Activated B cell treated with CpG ODN at 0.5 μM for 24 hours (primary cell): ENCODE measurements at regions not wholly inside any gene's neighbourhood (a gene's known extent, or its start where the extent isn't known, plus 50 kb on each side); places are given as distances from the start of the nearest gene placed in this dataset.
A peak's percentile ranks its signal among the peaks of the same experiment; 100 is the strongest.

Source experiments
- ATAC-seq: fragments of 200-7000 bp; cut with Tn5 transposase; one replicate; pipeline ENCODE4 v1.10.0; 2021; ENCODE audit warnings: low read depth, mild to moderate bottlenecking, moderate library complexity
- CTCF ChIA-PET: fragments of 350-600 bp; sonication (Branson Sonifier 250); formaldehyde crosslinking; loops from one replicate; lab custom pipeline; 2021; ENCODE audit warnings: antibody characterized with exemption; lab: Charles Lee
- POLR2A ChIA-PET: fragments of 350-600 bp; sonication (Branson Sonifier 250); formaldehyde crosslinking; loops from one replicate; lab custom pipeline; 2021; ENCODE audit warnings: antibody characterized with exemption; lab: Charles Lee
- DNase-seq: peaks from one replicate; pipeline ENCODE4 v3.0.0; 2022
- H3K27ac Mint-ChIP-seq: one replicate; pipeline ENCODE4 v1.8.0; 2020; ENCODE audit warnings: mixed read lengths
- H3K27me3 Mint-ChIP-seq: one replicate; pipeline ENCODE4 v1.8.0; 2021; ENCODE audit warnings: mixed read lengths
- H3K36me3 Mint-ChIP-seq: one replicate; pipeline ENCODE4 v1.8.0; 2021; ENCODE audit warnings: low read depth, mixed read lengths
- H3K4me1 Mint-ChIP-seq: one replicate; pipeline ENCODE4 v1.8.0; 2021; ENCODE audit warnings: mixed read lengths
- H3K4me3 Mint-ChIP-seq: one replicate; pipeline ENCODE4 v1.8.0; 2020; ENCODE audit warnings: mild to moderate bottlenecking, mixed read lengths
- H3K9me3 Mint-ChIP-seq: one replicate; pipeline ENCODE4 v1.8.0; 2020; ENCODE audit warnings: mixed read lengths
- intact Hi-C: fragments of 100-400 bp; cut with micrococcal nuclease; formaldehyde crosslinking; loops from one replicate; pipeline ENCODE4 v1.15.1; 2024
- TF ChIP-seq, protein P1 (sequence below): fragments of 200-600 bp; IDR thresholded peaks from one replicate; pipeline ENCODE4 v1.8.0; 2022; ENCODE audit warnings: antibody characterized with exemption, mild to moderate bottlenecking

DNA sequence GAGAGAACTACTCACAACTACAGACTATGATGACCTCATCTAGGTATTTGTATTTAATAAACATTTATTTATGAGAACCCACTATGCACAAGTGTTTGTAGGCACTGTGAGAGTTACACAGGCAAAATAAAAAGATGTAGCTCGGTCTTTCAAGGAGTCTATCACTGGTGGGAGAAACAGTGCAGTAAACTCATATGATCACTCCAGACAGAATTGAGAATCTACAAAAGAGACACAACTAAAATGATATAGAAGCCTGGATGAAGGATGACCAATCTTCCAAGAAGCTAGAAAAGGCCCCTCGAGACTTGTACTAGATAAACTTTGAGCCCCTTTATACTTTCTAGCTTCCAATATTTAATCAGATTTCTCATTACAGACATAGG is 70.2 kb upstream of the ZBTB20 start:
- Mint-ChIP-seq H3K4me3 (no peak overlapping the region), H3K27ac (no peak overlapping the region), H3K27me3 (peaks cover 13% of the 10 kb centered on the region), H3K4me1 (peaks cover 9% of the 10 kb centered on the region), H3K36me3 (no peaks in the 10 kb centered on the region), H3K9me3 (no peaks in the 10 kb centered on the region)
- ChIA-PET POLR2A (no interaction called here), CTCF (interaction anchor here (0.9 to 2.7 kb wide), 5 partner anchors 471 to 598 kb away, joined by 3 to 20 read pairs (median 7); no protein-coding TSS in a partner anchor)
- TF ChIP-seq, protein P1, sequence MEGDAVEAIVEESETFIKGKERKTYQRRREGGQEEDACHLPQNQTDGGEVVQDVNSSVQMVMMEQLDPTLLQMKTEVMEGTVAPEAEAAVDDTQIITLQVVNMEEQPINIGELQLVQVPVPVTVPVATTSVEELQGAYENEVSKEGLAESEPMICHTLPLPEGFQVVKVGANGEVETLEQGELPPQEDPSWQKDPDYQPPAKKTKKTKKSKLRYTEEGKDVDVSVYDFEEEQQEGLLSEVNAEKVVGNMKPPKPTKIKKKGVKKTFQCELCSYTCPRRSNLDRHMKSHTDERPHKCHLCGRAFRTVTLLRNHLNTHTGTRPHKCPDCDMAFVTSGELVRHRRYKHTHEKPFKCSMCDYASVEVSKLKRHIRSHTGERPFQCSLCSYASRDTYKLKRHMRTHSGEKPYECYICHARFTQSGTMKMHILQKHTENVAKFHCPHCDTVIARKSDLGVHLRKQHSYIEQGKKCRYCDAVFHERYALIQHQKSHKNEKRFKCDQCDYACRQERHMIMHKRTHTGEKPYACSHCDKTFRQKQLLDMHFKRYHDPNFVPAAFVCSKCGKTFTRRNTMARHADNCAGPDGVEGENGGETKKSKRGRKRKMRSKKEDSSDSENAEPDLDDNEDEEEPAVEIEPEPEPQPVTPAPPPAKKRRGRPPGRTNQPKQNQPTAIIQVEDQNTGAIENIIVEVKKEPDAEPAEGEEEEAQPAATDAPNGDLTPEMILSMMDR: no peak
- intact Hi-C loops: loop anchor here (1.0 to 5.0 kb wide), 4 partner anchors 125 to 598 kb away; no protein-coding TSS in a partner anchor
- ATAC-seq (no peak), DNase-seq (no peak)

DNA sequence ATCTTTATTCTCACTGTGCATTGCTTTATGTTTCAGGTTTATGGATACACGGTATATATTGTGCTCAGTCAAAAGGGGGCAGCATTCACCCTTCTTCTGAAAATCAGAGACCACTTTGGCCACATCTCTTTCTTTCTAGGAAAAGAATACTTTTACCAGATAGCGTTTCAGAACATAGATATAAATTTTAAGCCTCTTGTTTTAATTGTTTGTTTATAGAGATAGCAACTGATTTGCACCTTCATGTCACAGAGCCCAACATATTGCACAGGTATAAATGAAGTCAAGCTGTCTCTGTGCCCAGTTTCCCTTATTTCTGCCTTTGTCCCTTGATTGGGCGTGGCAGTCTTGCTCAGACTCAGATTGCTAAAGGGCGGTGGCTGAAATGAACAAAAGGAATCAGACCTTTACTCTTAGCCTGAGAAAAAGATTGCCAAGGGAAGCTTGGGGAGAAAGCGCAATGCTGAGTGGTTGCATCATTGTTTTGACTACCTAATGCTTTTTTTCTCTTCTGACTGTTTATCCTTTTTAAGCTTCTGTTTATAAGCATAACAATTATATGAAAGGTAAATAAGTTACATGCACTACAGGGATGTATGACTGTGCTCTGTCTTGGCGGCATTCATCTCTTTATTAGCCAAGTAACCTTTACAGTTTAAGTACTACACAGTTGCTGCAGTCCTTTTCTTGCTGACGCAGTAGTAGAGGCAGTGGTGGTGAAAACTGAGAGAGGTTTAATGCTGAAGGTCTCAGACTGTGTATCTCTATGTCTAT is 70.8 kb upstream of the ZBTB20 start:
- no peaks in the 10 kb centered on the region for H3K9me3 Mint-ChIP-seq
- ATAC-seq: peak; percentile 50

GRCh38 chr3:115218859-115219258 is 71.8 kb upstream of the ZBTB20 start:
- TF ChIP-seq, protein P1: no peak
- H3K27ac Mint-ChIP-seq: no peak overlapping the region
- no peaks in the 10 kb centered on the region for H3K36me3 Mint-ChIP-seq
- intact Hi-C loops: loop anchor here (5.0 kb wide), 1 partner anchor 127 kb away; no protein-coding TSS in a partner anchor
- DNase-seq: no peak
- H3K27me3 Mint-ChIP-seq: peaks cover 20% of the 10 kb centered on the region
- H3K4me3 Mint-ChIP-seq: no peak overlapping the region
- no peaks in the 10 kb centered on the region for H3K9me3 Mint-ChIP-seq
- CTCF ChIA-PET: interaction anchor here (2.2 to 2.7 kb wide), 3 partner anchors 470 to 565 kb away, joined by 7 to 20 read pairs (median 19); no protein-coding TSS in a partner anchor
- H3K4me1 Mint-ChIP-seq: no peaks in the 10 kb centered on the region
- no peak for ATAC-seq
- POLR2A ChIA-PET: no interaction called here

More for the DNA sequence above, 70.8 kb upstream of the ZBTB20 start:
- ChIA-PET POLR2A (no interaction called here), CTCF (interaction anchor here (0.7 to 2.7 kb wide), 6 partner anchors 73 to 597 kb away, joined by 3 to 20 read pairs (median 6); no protein-coding TSS in a partner anchor)
- no peaks in the 10 kb centered on the region for H3K36me3 Mint-ChIP-seq
- intact Hi-C loops: loop anchor here (1.0 to 5.0 kb wide), 4 partner anchors 126 to 597 kb away; no protein-coding TSS in a partner anchor
- H3K4me3 Mint-ChIP-seq: no peak overlapping the region
- TF ChIP-seq, protein P1: no peak
- peaks cover 18% of the 10 kb centered on the region for H3K27me3 Mint-ChIP-seq
- no peak overlapping the region for H3K27ac Mint-ChIP-seq
- no peak for DNase-seq
- H3K4me1 Mint-ChIP-seq: peaks cover 3% of the 10 kb centered on the region

DNA sequence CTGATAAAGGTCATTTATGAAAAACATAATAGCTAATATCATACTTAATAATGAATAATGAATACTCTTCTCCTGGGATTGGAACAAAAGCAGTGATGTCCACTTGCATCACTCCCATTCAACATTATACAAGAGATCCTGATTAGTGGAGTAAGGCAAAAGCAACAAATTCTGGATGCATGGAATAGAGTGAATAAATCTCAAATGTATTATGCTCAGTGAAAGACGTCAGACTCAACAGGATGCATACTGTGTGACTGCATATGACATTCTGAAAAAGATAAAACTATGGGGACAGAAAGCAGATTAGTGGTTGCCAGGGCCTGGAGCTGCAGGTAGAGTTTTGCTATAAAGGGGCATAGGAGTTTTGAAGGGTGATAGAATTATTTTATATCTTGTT is 77.6 kb upstream of the ZBTB20 start:
- CTCF ChIA-PET: no interaction called here
- Mint-ChIP-seq H3K36me3 (no peaks in the 10 kb centered on the region), H3K27ac (no peak overlapping the region), H3K9me3 (no peaks in the 10 kb centered on the region), H3K4me1 (no peaks in the 10 kb centered on the region), H3K4me3 (no peak overlapping the region), H3K27me3 (peaks cover 17% of the 10 kb centered on the region)
- no peak for ATAC-seq
- POLR2A ChIA-PET: no interaction called here
- TF ChIP-seq, protein P1: no peak
- intact Hi-C loops: no loop called here
- no peak for DNase-seq

DNA sequence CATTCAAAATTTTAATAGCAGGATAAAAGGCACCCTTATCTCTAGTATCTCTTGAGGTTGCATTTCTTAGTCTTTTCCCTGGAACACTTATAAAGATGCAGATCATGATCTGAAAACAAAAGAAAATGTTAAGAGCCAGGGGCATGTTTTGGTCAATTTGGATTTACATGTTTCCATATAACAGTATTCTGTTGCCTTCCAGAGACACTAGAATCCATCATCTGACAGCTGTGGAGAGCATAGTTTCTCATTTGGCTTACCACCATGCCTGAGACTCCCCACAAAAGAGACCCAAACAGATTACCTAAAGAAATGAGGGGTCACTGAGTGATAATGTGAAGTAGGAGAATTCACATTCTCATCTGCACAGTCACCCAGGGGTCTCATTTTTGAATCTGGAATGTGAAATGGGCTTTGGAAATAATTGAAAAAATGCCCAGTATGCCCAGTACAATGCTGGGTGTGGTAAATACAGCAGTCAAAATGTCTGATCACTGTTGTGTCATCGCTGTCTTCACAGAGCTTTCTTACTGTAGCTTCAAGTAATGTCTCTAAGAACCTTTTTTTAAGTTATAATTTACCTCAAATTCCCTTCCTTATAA is 79.9 kb upstream of the ZBTB20 start:
- Mint-ChIP-seq H3K4me3 (no peak overlapping the region), H3K27ac (no peak overlapping the region), H3K9me3 (no peaks in the 10 kb centered on the region), H3K4me1 (no peaks in the 10 kb centered on the region), H3K36me3 (no peaks in the 10 kb centered on the region), H3K27me3 (peaks cover 9% of the 10 kb centered on the region)
- ChIA-PET POLR2A (no interaction called here), CTCF (no interaction called here)
- DNase-seq (no peak), ATAC-seq (no peak)
- intact Hi-C loops: no loop called here
- TF ChIP-seq, protein P1: no peak
